NOMO-1 treated with DMSO at 0.1 percent for 48 hours (cell line): ENCODE measurements at regions not wholly inside any gene's neighbourhood (a gene's known extent, or its start where the extent isn't known, plus 50 kb on each side); places are given as distances from the start of the nearest gene placed in this dataset.
"Not testable (repeated sequence)": the region's sequence is repeated elsewhere in the genome, so short reads cannot be mapped to it uniquely, and the experiment has no call there.

Experiments used
- DNase-seq: peaks from one replicate; lab custom pipeline; 2025; ENCODE audit not compliant: unreplicated experiment; lab: John Stamatoyannopoulos, UW

DNA sequence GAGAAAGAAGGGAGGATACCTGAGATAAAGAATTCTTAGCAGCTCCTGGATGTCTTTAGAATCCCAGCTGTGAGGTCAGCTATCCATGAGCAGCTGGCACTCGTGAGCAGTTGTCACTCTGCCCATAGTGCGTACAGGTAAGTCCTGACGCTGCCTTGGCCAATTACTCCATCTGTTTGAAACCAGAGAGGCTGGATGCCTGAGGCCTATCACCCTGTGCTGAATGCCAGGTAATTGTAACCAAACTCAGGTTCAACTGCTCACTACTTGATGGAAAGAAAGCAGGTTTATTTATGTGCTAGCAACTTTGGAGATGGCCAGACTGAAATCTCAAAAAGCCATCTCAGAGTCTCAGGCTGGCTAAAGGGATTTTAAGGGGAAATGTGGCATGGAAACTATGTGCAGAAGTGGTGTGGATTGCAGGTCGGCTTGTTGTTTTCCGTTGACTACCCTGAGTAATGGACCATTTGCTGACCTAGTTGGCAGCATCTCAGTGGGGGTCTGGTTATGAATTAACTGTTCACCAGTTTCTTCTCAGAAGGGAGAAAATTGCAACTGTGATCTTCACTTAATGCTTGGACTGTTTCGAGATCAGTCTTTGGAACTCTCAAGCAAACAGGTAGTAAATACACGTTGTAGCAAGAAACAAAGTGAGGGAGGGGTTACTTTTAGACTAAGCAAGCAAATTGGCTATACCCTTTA lies 1614.0 kb upstream of the PCDH10 start:
- no peak for DNase-seq

DNA sequence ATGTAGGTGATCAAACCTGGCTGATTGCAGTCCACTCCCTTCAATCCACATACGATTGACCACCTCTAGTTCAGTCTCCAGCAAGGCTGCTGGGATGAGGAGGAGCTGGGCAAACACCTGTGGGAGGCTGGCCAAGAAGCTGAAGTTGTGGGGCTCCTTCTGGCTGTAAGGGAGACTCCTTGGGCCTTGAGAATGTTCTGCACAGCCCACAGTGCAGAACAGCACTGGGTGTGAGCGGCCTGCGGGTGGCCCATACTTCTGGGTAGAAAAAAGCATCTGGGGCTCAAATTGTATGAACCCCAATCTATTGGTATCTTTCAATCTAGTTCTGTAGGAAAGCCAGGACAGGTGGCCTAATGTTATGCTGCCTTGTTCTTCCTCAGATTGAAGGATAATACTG lies 1608.8 kb upstream of the PCDH10 start:
- no peak for DNase-seq

DNA sequence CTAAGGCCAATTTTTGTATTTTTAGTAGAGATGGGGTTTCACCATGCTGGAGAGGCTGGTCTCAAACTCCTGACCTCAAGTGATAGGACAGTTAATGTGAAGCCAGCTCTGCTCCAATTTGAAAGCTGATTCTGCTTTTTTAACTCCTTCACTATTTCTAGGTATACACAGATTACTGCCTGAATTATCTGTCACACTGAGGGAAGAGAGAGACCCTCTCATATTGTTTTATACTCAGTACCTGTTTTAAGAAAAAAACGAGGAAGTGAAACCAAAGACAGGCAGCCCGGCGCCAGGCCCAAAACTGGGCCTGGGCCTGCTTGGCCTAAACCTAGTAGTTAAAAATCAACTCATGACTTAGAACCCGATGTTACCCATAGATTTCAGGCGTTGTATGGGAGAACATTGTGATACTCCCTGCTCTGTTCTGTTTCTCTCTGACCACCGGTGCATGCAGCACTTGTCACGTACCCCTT lies 1601.5 kb upstream of the PCDH10 start:
- DNase-seq = peak; percentile 12

DNA sequence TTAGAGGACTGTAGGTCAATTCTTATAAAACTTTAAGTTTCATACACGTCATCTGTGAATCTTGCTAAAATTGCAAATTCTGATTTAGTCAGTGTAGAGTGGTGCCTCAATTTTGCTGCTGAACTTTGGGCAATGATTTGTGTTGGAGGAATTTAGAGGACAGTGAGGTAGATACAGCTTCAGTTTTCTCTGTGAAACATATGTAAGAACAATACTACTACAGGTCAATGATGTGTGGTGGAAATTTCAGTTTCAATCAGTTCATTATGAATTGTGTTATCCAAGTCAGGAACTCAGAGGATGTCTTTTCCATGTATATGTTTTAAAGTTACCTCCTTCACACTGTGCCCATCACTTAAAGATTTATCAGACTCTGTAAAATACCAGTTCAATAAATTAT lies 1597.8 kb upstream of the PCDH10 start:
- no peak for DNase-seq

- DNase-seq = no peak
Observed at GRCh38 chr4:131566026-131566425, 1583.1 kb upstream of the PCDH10 start.

GRCh38 chr4:131584587-131584986 lies 1564.5 kb upstream of the PCDH10 start:
- DNase-seq = no peak

- no peak for DNase-seq
Observed at GRCh38 chr4:131595140-131595539, 1554.0 kb upstream of the PCDH10 start.

- no peak for DNase-seq
Observed at GRCh38 chr4:131603705-131604104, 1545.4 kb upstream of the PCDH10 start.

DNA sequence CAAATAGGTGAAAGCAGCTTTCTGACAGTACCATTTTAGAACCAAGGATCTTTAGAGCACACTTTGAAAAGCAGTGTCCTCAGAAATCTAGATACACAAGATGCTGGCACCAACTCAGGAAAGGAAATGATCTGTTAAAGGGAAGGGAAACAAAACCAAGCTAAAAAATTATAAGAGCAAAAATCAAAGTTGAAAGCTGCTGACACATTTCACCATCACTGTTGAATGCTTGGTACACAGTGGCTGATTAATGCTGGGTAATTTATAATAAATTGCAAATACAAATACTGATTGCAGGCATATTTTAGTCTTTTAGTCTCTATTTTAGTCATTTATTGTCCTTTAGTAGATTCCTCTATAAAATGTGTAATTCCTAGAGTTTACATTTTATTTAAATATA lies 1540.1 kb upstream of the PCDH10 start:
- no peak for DNase-seq

- DNase-seq = not testable (repeated sequence)
Observed at GRCh38 chr4:131610517-131610916, 1538.6 kb upstream of the PCDH10 start.

- no peak for DNase-seq
Observed at GRCh38 chr4:131613086-131613823, 1535.8 kb upstream of the PCDH10 start.

- DNase-seq = no peak
Observed at GRCh38 chr4:131613824-131614216, 1535.3 kb upstream of the PCDH10 start.

DNA sequence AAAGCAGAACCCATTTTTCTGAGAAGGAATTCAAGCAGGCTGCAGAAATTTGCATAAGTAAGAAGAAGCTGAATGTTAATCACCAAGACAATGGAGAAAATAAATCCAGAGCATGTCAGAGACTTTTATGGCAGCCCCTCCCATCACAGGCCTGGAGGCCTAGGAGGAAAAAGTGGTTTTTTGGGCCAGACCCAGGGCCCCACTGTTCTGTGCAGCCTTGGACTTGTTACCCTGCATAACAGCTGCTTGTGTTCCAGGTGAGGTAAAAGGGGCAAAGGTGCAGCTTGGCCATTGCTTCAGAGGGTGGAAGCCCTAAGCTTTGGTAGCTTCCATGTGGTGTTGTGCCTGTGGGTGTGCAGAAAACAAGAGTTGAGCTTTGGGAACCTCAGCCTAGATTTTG lies 1516.2 kb upstream of the PCDH10 start:
- no peak for DNase-seq

GRCh38 chr4:131635191-131635590 lies 1513.9 kb upstream of the PCDH10 start:
- DNase-seq = no peak

GRCh38 chr4:131638781-131639180 lies 1510.3 kb upstream of the PCDH10 start:
- no peak for DNase-seq

DNA sequence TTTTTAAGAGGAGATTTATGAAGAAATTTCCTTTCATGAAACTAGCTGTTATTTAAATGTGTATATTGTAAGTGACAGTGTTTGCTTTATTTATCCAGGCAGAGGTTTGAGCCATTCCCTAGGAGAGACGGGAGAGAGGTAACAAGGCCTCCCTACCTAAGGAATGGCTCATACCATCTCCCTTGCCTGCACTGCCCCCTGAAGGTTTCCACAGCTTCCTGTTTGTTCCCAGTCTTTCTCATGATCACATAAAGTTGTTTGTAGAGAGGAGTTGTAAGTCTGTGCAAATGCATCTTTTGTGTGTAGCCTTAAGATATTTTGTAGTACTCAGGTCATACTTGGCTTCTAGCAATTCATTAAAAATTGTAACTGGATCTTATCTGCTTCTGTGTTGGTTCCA lies 1504.5 kb upstream of the PCDH10 start:
- DNase-seq = no peak

DNA sequence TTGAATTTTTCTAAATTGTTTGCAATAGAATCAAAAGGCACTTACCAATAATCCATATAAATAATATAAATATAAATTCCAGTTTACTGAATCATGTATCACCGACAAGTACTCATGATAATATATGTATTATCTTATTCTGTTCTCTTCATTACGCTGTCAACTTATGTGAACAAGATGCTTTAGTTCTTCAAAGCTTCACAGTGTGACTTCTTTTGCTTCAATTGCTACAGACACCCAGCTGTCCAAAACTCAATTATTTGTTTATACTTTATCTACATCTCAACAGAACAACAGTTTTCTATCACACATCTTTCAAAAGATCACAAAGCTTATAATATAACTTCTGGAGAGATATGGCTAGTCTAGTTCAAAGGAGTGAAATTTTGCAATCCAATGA lies 1499.9 kb upstream of the PCDH10 start:
- DNase-seq = no peak

DNA sequence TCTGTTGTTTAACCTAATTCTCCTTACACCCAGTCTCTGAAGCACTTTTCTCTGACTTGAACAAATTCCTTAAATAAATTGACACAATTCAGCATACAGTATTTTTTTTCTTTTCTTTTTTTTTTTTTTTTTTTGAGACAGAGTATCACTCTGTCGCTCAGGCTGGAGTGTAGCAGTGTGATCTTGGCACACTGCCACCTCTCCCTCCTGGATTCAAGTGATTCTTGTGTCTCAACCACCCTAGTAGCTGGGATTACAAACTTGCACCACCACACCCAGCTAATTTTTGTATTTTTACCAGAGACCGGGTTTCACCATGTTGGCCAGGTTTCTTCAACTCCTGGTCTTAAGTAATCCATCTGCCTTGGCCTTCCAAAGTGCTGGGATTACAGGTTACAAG lies 1498.1 kb upstream of the PCDH10 start:
- no peak for DNase-seq

DNA sequence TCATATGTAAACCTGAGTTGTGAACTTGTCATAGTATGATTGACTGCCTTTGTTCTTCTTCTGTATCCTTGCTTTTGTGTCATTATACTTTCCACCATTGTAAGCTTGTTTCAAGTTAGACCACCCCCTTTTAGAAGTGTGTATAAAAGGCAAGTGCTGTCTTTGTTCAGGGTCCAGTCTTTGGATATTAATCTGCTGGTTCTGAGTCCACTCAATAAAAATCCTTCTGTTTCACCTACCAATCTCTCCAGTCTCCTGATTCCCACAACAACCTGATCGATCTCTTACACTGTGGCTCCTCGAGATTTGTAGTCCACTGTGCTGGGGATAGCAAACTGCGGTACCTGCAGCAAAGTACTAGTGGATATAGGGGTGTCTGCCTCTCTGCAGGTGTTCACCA lies 1465.8 kb upstream of the PCDH10 start:
- not testable (repeated sequence) for DNase-seq

DNA sequence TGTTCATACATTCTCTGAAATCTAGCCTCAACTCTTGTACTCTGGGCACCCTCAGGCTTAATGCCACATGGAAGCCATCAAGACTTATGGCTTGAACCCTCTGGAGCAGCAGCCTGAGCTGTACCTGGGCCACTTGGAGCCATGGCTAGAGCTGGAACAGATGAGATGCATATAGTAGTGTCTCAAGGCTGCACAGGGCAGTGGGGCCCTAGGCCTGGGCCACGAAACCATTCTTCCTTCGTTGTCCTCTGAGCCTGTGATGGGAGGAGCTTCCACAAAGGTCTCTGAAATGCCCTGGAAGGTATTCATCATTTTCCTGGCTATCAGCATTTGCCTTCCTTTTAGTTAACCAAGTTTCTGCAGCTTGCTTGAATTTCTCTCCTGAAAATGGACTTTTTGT lies 1427.2 kb upstream of the PCDH10 start:
- no peak for DNase-seq

DNA sequence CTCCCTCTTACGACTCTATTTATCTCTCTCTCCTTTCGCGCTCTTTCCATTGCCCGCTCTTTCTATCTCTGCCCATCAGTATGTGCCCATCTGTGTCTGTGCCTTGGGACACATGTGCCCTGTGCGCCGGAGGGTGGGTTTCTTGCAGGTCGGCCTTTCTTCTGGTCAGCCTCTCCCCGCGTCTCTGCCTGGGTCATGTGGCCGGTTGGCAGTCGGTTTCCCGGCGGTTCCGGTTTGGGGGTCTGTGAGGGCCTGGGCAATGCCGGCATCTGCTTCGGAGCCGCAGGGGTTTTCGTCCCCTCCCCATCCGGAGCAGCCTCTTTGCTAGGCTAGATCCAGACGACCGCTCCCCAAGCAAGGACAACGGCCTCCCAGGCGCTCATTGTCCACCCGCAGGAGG lies 1426.0 kb upstream of the PCDH10 start:
- DNase-seq = not testable (repeated sequence)

DNA sequence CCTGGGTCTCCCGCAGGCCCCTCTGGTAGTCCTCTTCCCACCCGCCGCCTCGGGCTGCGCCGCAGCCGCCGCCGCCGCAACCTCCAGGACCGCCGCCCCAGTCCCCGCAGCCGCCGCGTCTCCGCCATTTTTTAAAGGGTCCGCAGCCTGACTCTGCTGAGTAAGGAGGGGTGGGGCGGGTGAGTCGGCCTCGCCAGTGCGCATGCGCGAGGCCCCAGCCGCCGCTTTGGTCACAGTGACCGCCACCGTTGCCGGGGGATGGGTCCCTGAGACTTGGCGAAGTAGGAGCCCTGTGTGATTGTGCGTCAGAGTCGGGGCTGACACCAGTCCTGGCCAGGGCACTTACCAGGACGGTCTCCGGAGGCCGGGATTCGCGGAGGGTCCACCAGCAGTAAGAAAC lies 1424.2 kb upstream of the PCDH10 start:
- DNase-seq = not testable (repeated sequence)

- DNase-seq = not testable (repeated sequence)
Observed at GRCh38 chr4:131725521-131725920, 1423.6 kb upstream of the PCDH10 start.
